ENCODE measurements at regions not wholly inside any gene's neighbourhood (a gene's known extent, or its start where the extent isn't known, plus 50 kb on each side); places are given as distances from the start of the nearest gene placed in this dataset.

- no peak for DNase-seq
These were observed 230.3 kb upstream of the MVB12B start for GRCh38 chr9:126096340-126096739.

GRCh38 chr9:126097679-126098078, 228.9 kb upstream of the MVB12B start:
- DNase-seq, result no peak

DNA sequence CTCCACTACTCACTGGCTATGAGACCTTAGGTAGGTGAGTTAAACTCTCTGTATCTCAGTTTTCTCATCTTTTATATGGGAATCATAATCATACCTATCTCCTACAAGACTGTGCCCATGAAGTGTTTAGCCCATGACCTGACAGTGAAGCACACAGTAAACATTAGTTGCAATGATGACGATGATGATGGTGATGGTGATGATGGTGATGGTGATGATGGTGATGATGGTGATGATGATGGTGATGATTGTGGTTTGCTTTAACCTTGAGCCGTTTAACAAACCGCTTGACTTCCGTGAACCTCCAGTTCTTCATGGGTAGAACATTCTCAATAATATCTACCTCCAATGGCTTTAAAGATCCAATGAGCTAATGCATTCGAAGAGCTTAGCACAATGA, 220.2 kb upstream of the MVB12B start:
- DNase-seq, result no peak

GRCh38 chr9:126107693-126108092, 218.9 kb upstream of the MVB12B start:
- DNase-seq, result no peak

DNA sequence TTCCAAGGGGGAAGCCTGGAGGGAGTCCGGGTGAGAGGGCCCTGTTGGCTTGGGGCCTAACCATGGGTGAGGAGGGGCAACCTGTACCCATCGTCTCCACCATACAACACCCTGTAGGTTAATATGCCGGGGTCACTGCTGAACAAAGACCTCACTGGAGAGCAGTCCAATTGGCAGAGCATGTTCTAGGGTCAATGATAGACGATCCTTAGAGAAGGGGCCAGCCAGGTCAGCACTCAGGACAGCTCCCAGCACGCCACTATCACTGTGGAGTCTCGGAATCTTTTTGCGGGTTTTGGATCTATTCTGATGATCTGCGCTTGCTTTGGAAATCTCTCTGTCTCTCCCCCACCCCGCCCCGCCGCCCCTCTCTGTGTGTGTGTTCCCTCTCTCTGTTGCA, 218.4 kb upstream of the MVB12B start:
- peak; percentile 0 for DNase-seq

- no peak for DNase-seq
These were observed 217.1 kb upstream of the MVB12B start for GRCh38 chr9:126109575-126109974.

DNA sequence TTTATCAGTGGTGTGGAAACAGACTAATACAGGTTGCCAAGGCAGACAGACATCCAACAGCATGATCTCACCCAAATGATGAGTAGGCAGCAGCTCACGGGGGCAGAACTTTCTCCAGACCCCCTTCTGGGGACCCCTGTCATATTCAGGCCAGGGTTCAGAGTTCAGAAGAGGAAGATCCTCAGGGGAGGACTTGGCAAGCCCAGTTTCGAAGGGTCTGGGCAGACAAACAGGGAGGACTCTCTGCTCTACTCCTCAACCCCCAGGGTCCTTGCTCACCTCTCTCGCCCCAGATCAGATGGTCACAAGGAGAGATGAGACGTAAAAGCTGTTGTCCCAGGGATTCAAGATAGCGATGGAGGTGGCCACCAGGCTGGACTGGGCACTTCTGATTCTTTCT, 215.1 kb upstream of the MVB12B start:
- no peak for DNase-seq

- no peak for DNase-seq
These were observed 214.4 kb upstream of the MVB12B start for GRCh38 chr9:126112135-126112720.

- DNase-seq, result no peak
These were observed 213.5 kb upstream of the MVB12B start for GRCh38 chr9:126113176-126113575.

GRCh38 chr9:126113756-126114408, 212.7 kb upstream of the MVB12B start:
- DNase-seq, result no peak

DNA sequence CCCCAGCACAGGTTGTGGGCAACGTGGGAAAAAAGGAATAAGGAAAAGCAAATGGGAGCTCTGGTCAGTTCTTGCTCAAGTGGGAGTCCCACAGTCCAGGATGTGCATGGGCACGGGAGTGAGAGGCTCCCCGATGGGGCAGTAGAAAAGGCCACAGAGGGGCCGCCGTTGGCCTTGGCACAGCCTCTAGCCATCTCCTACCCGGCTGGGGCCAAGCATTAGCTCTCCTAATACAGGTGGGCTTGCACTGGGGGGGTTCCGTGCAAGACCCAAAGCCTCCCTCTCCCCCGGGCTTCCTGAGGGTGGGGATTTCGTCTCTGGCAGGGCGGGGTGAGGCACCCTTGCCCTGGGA, 212.2 kb upstream of the MVB12B start:
- DNase-seq, result no peak

DNA sequence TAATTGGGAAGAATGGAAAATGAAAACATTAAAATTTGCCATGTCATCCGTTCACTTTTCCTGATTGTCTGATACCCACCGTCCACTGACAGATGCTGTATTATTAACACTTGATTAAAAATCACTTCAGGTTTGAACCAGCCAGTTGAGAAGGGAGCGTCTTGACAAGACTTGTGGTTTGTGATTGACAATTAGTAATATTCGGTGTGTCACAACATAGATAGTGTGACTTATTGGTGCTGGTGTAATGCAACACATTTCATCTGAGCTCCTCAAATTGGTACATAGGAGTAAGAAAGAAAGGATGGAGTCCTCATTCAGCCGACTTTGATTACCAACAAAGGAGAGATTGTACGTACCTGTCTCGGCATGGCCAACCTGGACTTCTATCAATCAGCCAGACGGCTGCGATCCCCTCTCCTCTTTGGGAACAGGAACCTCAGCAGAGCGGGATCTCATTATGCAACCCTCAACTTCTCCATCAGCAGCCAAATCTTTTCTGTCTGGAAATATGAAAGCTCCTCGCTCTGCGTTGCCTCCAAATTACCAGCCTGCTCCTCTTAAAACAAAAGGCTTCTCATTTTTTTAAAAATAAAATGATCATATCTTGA, 211.7 kb upstream of the MVB12B start:
- DNase-seq, result no peak

- no peak for DNase-seq
These were observed 210.1 kb upstream of the MVB12B start for GRCh38 chr9:126116351-126117157.

- no peak for DNase-seq
These were observed 209.5 kb upstream of the MVB12B start for GRCh38 chr9:126117158-126117425.

GRCh38 chr9:126117631-126118030, 209.0 kb upstream of the MVB12B start:
- DNase-seq, result no peak

GRCh38 chr9:126119731-126120130, 206.9 kb upstream of the MVB12B start:
- DNase-seq, result no peak

DNA sequence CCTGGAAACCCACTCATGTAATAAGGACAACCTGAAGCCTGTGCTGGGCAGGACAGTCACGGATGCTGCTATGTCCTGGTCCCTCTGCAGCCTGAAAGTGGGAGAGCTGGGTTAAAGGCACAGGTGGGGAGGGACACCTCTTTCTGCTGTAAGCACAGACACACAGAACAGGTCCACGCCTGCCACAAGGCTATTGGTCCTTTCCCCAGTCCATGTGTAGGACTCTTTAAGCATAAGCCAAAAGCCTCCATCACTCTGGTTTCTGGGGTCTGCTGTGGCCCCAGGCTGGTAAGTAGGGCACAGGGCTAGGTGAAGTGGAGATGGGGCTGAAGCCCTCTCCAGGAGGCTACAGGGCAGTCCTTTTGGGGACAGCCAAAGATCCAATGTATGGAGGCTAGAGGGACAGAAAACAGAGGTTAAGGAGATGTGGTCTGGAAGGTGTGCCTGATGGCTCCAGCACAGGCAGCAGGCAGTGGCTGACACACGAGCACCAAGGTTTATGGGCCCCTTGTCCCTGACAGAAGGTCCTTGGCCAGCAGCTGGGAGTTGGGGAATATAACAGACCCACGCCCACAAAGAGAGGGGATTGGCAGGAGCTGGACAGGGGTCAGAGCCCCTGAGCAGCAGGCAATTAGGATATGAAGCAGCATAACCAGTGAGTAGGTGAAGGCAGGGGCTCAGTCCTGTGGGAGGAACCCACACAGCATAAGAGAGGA, 203.6 kb upstream of the MVB12B start:
- no peak for DNase-seq

- DNase-seq, result no peak
These were observed 202.7 kb upstream of the MVB12B start for GRCh38 chr9:126123927-126124326.

DNA sequence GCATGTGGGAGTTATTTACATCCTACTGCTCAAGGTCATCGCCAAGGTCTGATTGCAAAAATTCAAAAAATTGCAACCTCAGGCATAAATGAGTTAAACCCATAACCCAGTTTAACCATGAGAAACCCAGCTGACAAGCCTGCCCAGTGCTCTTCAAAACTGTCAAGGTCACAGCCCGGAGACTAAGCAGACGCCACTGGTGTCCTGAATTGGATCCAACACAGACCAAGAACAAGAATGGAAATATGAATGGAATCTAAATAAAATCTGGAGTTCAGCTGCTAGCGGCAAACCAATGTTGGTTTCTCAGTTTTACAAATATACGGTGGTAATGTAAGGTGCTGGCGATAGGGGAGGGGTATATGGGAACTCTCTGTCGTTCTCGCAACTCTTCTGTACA, 201.5 kb upstream of the MVB12B start:
- no peak for DNase-seq

- DNase-seq, result no peak
These were observed 201.1 kb upstream of the MVB12B start for GRCh38 chr9:126125577-126125976.

GRCh38 chr9:126125992-126126409, 200.6 kb upstream of the MVB12B start:
- no peak for DNase-seq

- no peak for DNase-seq
These were observed 199.8 kb upstream of the MVB12B start for GRCh38 chr9:126126807-126127206.

DNA sequence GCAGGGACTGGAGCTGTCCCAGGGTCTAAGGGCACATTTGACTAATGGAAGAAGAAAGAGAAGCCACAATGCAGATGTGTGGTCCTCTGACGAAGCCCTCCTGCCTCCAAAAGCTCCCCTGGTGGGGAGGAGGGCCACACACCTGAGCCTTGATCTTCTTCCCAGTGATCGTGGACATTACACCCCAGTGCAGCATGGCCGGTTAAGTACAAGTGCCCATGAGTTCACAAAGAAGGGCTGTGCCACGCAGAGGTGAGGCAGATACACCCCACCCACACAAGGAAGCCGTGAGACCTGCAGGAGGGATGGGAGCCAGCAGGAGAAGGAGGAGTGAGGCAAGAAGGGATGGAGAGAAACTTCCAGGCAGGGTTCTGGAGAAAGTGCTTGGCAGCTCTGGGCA, 199.0 kb upstream of the MVB12B start:
- DNase-seq, result no peak

Measured in OCI-M1 (cell line).